Cardiac fibroblast (primary cell): ENCODE measurements at regions not wholly inside any gene's neighbourhood (a gene's known extent, or its start where the extent isn't known, plus 50 kb on each side); places are given as distances from the start of the nearest gene placed in this dataset.

Experiments
- DNase-seq, 2 donors: peaks; one replicate each; pipeline versions ENCODE4 v3.0.0 to v3.0.0-alpha.2; 2010; ENCODE audit warnings: low read depth in 2 of 2
- H3K4me3 ChIP-seq, 2 donors: replicated peaks in 1 of 2; 1 replicate in 1 of 2; 2 replicates in 1 of 2; pipeline ENCODE4 v1.5.1; 2011; ENCODE audit warnings: low read depth in 2 of 2, low read length in 2 of 2, mild to moderate bottlenecking in 2 of 2, moderate library complexity in 1 of 2
- TF ChIP-seq, protein P1 (sequence below): IDR thresholded peaks from one replicate; pipeline ENCODE4 v1.5.1; 2011; ENCODE audit warnings: low read depth, mild to moderate bottlenecking, low read length, inconsistent platforms

DNA sequence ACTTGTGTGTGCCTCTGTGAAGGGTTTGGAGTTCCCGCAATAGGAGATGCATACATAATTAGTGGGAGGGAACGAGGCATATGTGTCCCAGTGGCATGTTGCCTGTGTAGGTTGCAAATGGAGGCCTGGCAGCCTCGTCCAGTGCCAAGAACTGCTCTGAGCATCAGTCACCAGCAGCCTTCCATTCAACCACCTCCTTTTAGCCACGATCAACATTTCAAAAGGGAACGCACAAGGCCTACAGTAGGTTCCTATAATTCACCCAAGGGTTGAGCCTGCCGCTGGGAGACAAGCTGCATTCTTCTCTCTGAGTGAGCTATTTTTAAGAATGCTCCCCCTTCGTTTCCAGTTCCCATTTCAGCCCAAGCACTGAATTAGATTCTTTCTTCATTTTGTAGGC, 78.8 kb upstream of the CTNNB1 start:
- no peak for DNase-seq
- no peak overlapping the region for H3K4me3 ChIP-seq
- TF ChIP-seq, protein P1, sequence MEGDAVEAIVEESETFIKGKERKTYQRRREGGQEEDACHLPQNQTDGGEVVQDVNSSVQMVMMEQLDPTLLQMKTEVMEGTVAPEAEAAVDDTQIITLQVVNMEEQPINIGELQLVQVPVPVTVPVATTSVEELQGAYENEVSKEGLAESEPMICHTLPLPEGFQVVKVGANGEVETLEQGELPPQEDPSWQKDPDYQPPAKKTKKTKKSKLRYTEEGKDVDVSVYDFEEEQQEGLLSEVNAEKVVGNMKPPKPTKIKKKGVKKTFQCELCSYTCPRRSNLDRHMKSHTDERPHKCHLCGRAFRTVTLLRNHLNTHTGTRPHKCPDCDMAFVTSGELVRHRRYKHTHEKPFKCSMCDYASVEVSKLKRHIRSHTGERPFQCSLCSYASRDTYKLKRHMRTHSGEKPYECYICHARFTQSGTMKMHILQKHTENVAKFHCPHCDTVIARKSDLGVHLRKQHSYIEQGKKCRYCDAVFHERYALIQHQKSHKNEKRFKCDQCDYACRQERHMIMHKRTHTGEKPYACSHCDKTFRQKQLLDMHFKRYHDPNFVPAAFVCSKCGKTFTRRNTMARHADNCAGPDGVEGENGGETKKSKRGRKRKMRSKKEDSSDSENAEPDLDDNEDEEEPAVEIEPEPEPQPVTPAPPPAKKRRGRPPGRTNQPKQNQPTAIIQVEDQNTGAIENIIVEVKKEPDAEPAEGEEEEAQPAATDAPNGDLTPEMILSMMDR = no peak

DNA sequence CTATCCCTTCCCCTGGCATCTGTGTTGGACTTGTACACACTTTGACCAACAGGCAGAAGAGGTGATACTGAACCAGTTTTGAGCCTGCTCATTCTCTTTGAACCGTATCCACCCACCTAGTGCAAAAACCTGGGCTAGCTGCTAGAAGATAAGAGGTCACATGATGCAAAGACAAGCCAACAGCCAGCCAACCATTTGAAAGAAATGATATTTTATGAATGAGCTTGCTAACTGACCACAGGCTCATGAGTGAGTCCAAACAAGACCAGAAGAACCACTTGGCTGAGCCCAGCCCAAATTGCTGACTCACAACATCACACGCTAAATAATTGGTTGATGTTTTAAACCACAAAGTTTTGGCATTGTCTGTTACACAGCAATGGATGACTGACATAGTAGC, 74.0 kb upstream of the CTNNB1 start:
- no peak for DNase-seq
- no peak overlapping the region for H3K4me3 ChIP-seq
- TF ChIP-seq, protein P1 = no peak

DNA sequence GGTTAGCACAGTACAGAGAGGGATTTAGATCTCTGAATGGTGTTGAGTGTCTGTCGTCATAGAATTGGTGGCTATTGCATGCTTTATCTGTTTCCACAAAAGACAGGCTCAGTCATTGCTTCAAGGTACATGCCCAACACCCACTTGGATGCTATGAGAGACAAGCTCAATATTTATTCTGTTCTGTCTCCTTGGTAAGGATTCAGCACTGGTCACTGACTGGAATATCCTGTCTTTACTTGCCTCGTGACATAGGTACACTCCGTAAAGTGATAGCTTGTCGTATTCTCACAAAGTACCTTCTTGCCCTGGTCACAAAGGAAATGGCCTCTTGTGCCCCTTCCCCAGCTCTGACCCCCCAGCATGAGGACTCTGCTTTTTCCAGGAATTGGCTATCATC, 72.8 kb upstream of the CTNNB1 start:
- no peak for DNase-seq
- TF ChIP-seq, protein P1 = no peak
- H3K4me3 ChIP-seq = no peak overlapping the region

DNA sequence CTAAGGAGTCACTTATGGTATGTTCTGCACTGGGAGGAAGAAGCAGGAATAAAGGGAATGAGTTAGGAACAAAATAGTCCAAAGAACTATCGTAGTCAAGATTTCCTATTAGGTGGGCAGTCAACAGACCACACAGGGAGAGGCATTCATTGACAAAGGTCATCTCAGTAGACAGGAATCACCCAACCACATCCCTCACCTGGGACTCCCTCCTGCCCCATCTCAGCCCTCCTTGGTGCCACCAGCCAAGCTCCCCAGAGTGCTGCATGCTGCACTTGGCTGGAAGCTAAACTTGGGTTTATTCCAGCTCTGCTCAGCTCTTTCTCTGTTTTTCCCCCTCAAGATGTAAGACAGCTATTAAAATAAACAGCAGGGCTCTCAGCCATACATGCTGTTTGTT, 72.3 kb upstream of the CTNNB1 start:
- H3K4me3 ChIP-seq = no peak overlapping the region
- DNase-seq = no peak
- TF ChIP-seq, protein P1 = no peak

DNA sequence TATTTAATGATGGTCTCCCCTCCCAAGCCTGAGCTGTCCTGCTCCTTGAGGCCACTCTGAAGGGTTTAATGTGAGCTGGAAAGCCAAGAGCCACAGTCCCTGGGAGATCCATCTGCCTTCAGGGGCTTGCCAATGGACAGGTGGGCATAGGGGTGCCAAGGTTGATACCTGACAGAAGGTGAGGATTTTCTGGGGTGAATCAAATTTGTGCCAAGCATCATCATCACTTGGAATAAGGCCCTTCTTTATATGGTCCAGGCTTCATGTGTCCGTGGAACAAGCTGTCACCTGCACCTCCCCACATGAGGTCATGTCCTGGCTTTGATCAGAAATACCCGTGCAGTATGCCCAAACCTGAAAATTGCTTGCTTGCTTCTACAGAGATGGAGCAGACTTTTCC, 71.9 kb upstream of the CTNNB1 start:
- TF ChIP-seq, protein P1 = no peak
- DNase-seq = no peak
- no peak overlapping the region for H3K4me3 ChIP-seq

DNA sequence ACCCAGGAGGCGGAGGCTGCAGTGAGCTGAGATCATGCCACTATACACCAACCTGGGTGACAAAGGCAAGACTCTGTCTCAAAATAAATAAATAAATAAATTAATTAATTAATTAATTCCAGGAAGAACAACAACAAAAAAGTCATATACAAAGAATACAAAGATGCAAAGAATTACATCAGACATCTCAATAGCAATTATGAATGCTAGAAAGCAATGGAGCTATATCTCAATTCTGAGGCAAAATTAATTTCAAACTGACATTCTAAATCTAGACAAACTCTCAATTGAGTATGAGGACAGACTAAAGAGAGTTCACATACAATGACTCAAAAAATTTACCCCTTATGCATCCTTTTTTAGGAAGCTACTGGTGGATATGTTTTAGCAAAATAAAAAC, 69.6 kb upstream of the CTNNB1 start:
- no peak for DNase-seq
- H3K4me3 ChIP-seq = no peak overlapping the region
- TF ChIP-seq, protein P1 = no peak

DNA sequence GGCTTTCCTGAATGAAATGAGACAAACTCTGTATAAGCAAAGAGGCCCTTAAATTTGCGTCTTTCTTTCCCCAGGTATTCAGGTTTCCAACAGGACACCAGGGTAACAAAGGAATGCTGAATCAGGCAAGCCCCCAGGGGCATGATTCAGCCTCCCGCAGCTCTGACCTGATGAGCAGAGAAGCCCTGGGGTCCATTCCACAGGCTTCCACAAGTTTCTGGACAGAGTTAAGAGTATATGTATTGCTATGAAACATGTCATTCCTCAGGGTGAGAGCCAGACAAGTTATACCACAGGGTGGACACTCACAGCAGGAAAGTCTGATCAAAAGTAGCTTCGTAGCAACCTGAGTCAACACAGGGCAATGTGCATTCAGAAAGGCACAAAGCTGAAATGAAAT, 68.1 kb upstream of the CTNNB1 start:
- TF ChIP-seq, protein P1 = no peak
- no peak for DNase-seq
- no peak overlapping the region for H3K4me3 ChIP-seq
